AG10803 (cell line): ENCODE measurements at regions not wholly inside any gene's neighbourhood (a gene's known extent, or its start where the extent isn't known, plus 50 kb on each side); places are given as distances from the start of the nearest gene placed in this dataset.
"Not testable (repeated sequence)": the region's sequence is repeated elsewhere in the genome, so short reads cannot be mapped to it uniquely, and the experiment has no call there.

Source experiments
- DNase-seq: peaks from one replicate; pipeline ENCODE4 v3.0.0; 2010; ENCODE audit warnings: low read depth
- H3K4me3 ChIP-seq: 2 replicates; pipeline ENCODE4 v1.5.1; 2011; ENCODE audit warnings: mild to moderate bottlenecking, low read length, control low read depth
- CTCF ChIP-seq: conservative IDR thresholded peaks from 2 replicates; pipeline ENCODE4 v1.5.1; 2011; ENCODE audit warnings: mild to moderate bottlenecking, low read length, control low read depth, inconsistent platforms

- H3K4me3 ChIP-seq = no peak overlapping the region
- DNase-seq = no peak
- no peak for TF ChIP-seq CTCF
Observed at GRCh38 chr3:176262071-176262470, 935.2 kb downstream of the TBL1XR1 start.

- no peak for DNase-seq
- H3K4me3 ChIP-seq = no peak overlapping the region
- no peak for TF ChIP-seq CTCF
Observed at GRCh38 chr3:176247191-176247590, 950.1 kb downstream of the TBL1XR1 start.

- H3K4me3 ChIP-seq = no peak overlapping the region
- DNase-seq = no peak
Observed at GRCh38 chr3:176219970-176220369, 977.3 kb downstream of the TBL1XR1 start.

GRCh38 chr3:176214758-176215157, 982.5 kb downstream of the TBL1XR1 start:
- no peak overlapping the region for H3K4me3 ChIP-seq
- TF ChIP-seq CTCF = no peak
- no peak for DNase-seq

More at GRCh38 chr3:176219970-176220369, 977.3 kb downstream of the TBL1XR1 start:
- no peak for TF ChIP-seq CTCF

- DNase-seq, H3K4me3 ChIP-seq: not testable (repeated sequence)
Observed at GRCh38 chr3:176213314-176213713, 984.0 kb downstream of the TBL1XR1 start.

GRCh38 chr3:176208915-176209314, 988.4 kb downstream of the TBL1XR1 start:
- TF ChIP-seq CTCF = no peak
- H3K4me3 ChIP-seq = no peak overlapping the region
- no peak for DNase-seq

- no peak for DNase-seq
- TF ChIP-seq CTCF = no peak
Observed at GRCh38 chr3:176208283-176208682, 989.0 kb downstream of the TBL1XR1 start.

GRCh38 chr3:176206809-176207208, 990.5 kb downstream of the TBL1XR1 start:
- TF ChIP-seq CTCF = no peak
- no peak for DNase-seq
- no peak overlapping the region for H3K4me3 ChIP-seq

More at GRCh38 chr3:176208283-176208682, 989.0 kb downstream of the TBL1XR1 start:
- no peak overlapping the region for H3K4me3 ChIP-seq
